Body of pancreas (tissue), 4 donors: ENCODE measurements at regions not wholly inside any gene's neighbourhood (a gene's known extent, or its start where the extent isn't known, plus 50 kb on each side); places are given as distances from the start of the nearest gene placed in this dataset.
"Not testable (repeated sequence)": the region's sequence is repeated elsewhere in the genome, so short reads cannot be mapped to it uniquely, and the experiment has no call there.

Source experiments
- ATAC-seq: fragments of 150-250 bp; one replicate; pipeline ENCODE4 v1.9.1; 2016
- DNase-seq, 4 donors: peaks; one replicate each; pipeline ENCODE4 v3.0.0-alpha.2; 2019
- H3K27ac ChIP-seq, 4 donors: fragments of 200-600 bp; sonication (generic); 1 replicate in 3 of 4; 2 replicates in 1 of 4; pipeline versions ENCODE4 v1.5.1 to v1.6.1; 2016 to 2019; ENCODE audit warnings: mild to moderate bottlenecking in 1 of 4, mixed read lengths in 1 of 4, moderate library complexity in 1 of 4
- H3K27me3 ChIP-seq, 2 donors: fragments of 200-600 bp; sonication (generic); one replicate each; pipeline ENCODE4 v1.6.0; 2016; ENCODE audit warnings: mild to moderate bottlenecking in 1 of 2
- H3K36me3 ChIP-seq, 2 donors: fragments of 200-600 bp; sonication (generic); replicated peaks in 1 of 2; 2 replicates each; pipeline ENCODE4 v1.5.1; 2016; ENCODE audit warnings: low read depth in 2 of 2; ENCODE audit not compliant: insufficient read depth in 1 of 2
- H3K4me1 ChIP-seq: fragments of 200-600 bp; sonication (generic); one replicate; pipeline ENCODE4 v1.6.0; 2016
- H3K4me3 ChIP-seq, 2 donors: fragments of 200-600 bp; sonication (generic); 1 replicate in 1 of 2; 2 replicates in 1 of 2; pipeline ENCODE4 v1.5.1; 2016 to 2019
- H3K9me3 ChIP-seq, 3 donors: fragments of 200-600 bp; sonication (generic); 1 replicate in 2 of 3; 2 replicates in 1 of 3; pipeline ENCODE4 v1.5.1; 2016
- POLR2A ChIP-seq, 3 donors: fragments of 450-650 bp; IDR thresholded peaks; one replicate each; pipeline ENCODE4 v1.6.1; 2016; ENCODE audit warnings: antibody characterized with exemption in 3 of 3, mild to moderate bottlenecking in 2 of 3
- WGBS, 2 donors: methylation state at CpG; one replicate each; pipeline ENCODE4 v1.1.5; 2017; 5-methylcytosine and 5-hydroxymethylcytosine counted together
- intact Hi-C: fragments of 100-400 bp; cut with DNase I; formaldehyde crosslinking; loops from one replicate; pipeline ENCODE4 v1.15.1; 2023
- TF ChIP-seq, protein P1 (sequence below), 7 experiments: fragments of 450-650 bp in 4 of 7; fragments of 200-600 bp in 3 of 7; sonication (generic) in 3 of 7; IDR thresholded peaks; one replicate each; pipeline ENCODE4 v1.5.1; 2016 to 2019; ENCODE audit warnings: antibody characterized with exemption in 7 of 7

DNA sequence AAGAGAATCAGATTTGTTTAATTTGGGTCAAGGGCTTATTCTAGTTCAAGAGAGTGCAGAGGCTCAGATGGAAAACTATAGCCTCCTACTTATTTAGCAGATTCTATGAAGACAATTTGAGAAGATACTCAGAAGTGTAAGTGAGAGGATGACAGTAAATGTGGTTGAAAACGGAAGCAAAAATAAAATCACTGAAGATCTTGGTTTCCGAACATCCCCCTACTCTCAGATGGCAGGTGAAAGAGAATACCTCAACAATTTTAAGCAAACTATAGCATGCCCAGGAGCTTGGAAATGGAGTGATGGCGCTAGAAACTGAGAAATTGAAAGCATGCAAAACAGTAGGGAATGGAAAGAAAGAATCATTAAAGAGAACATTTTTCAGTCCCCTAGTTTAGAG lies 705.5 kb upstream of the CDH8 start:
- Histone ChIP-seq H3K27ac (no peak overlapping the region), H3K4me1 (no peaks in the 10 kb centered on the region), H3K27me3 (no peaks in the 10 kb centered on the region), H3K9me3 (no peaks in the 10 kb centered on the region), H3K36me3 (no peaks in the 10 kb centered on the region), H3K4me3 (no peak overlapping the region)
- 47 to 60% methylated on average over 3 of the region's 3 CpGs for WGBS, 2 donors
- TF ChIP-seq, protein P1, sequence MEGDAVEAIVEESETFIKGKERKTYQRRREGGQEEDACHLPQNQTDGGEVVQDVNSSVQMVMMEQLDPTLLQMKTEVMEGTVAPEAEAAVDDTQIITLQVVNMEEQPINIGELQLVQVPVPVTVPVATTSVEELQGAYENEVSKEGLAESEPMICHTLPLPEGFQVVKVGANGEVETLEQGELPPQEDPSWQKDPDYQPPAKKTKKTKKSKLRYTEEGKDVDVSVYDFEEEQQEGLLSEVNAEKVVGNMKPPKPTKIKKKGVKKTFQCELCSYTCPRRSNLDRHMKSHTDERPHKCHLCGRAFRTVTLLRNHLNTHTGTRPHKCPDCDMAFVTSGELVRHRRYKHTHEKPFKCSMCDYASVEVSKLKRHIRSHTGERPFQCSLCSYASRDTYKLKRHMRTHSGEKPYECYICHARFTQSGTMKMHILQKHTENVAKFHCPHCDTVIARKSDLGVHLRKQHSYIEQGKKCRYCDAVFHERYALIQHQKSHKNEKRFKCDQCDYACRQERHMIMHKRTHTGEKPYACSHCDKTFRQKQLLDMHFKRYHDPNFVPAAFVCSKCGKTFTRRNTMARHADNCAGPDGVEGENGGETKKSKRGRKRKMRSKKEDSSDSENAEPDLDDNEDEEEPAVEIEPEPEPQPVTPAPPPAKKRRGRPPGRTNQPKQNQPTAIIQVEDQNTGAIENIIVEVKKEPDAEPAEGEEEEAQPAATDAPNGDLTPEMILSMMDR (IDR thresholded peaks at IDR 0.05) = no peak
- TF ChIP-seq POLR2A (IDR thresholded peaks at IDR 0.05) = no peak
- intact Hi-C loops = no loop called here
- ATAC-seq = no peak
- no peak for DNase-seq

DNA sequence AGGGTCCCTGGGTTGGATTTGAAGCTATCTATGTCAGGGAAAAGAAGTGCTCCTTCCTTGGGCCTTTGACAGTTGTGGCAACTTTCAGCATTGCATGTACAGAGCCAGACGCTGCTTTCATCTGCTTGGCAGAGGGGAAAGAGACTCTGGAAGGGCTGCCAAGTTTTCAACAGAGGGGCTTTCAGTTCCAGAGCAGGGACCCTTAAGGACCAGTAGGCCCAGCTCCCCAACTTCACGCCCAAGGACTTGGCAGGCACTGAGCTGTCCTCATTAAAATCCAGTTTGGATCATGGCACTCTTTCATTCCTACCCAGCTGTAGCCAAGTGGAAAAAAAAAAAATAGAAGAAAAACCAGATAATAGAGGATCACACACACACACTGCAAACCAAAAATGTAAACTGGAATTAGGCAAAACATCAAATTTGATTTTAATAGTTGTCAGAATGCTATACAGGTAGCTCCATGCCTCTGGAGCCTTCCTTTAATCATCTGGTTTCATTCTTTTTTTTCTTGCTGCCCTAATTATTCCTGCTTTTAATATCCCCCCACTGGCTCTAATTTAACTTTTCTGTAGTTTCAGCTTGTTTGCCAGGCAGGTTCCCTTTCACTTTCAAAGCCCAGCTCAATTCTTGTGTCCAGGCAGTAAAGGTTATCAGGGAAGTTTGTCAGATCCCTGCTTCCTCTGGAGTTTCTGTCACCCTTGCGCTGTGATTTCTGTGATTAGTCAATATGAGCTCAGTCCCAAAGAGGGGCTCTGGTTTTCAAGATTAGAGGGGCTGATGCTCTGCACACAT lies 702.6 kb upstream of the CDH8 start:
- no peak for DNase-seq
- Histone ChIP-seq H3K27me3 (no peaks in the 10 kb centered on the region), H3K9me3 (no peaks in the 10 kb centered on the region), H3K4me1 (no peaks in the 10 kb centered on the region), H3K36me3 (no peaks in the 10 kb centered on the region), H3K27ac (no peak overlapping the region), H3K4me3 (no peak overlapping the region)
- intact Hi-C loops = no loop called here
- ATAC-seq = no peak
- 32 to 40% methylated on average over 3 of the region's 3 CpGs for WGBS, 2 donors
- TF ChIP-seq POLR2A (IDR thresholded peaks at IDR 0.05) = no peak
- TF ChIP-seq, protein P1 (IDR thresholded peaks at IDR 0.05) = no peak

DNA sequence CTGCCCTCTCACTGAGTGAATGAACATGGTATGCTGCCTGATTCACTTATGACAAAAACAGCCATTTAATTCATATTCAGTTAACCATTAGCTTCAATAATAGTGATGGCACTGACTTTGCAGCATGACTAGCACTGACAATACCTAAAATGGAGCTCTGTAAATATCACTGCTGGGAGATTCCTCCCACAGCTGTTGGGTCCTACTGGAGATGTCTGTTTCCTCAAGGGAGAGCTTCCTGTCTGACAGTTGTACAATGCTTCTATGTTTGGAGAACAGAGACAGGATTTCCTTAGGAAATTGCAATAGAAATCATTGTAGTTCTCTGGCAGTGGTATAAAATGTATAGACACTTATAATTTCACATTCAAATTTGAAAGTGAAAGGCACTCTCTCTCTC lies 695.9 kb upstream of the CDH8 start:
- intact Hi-C loops = no loop called here
- no peak overlapping the region for H3K4me3 ChIP-seq
- H3K36me3 ChIP-seq = no peaks in the 10 kb centered on the region
- no peak for TF ChIP-seq POLR2A (IDR thresholded peaks at IDR 0.05)
- TF ChIP-seq, protein P1 (IDR thresholded peaks at IDR 0.05) = no peak
- no peaks in the 10 kb centered on the region for H3K9me3 ChIP-seq
- no peak overlapping the region for H3K27ac ChIP-seq
- DNase-seq (no peak), ATAC-seq (no peak)
- no peaks in the 10 kb centered on the region for H3K27me3 ChIP-seq
- no peaks in the 10 kb centered on the region for H3K4me1 ChIP-seq

DNA sequence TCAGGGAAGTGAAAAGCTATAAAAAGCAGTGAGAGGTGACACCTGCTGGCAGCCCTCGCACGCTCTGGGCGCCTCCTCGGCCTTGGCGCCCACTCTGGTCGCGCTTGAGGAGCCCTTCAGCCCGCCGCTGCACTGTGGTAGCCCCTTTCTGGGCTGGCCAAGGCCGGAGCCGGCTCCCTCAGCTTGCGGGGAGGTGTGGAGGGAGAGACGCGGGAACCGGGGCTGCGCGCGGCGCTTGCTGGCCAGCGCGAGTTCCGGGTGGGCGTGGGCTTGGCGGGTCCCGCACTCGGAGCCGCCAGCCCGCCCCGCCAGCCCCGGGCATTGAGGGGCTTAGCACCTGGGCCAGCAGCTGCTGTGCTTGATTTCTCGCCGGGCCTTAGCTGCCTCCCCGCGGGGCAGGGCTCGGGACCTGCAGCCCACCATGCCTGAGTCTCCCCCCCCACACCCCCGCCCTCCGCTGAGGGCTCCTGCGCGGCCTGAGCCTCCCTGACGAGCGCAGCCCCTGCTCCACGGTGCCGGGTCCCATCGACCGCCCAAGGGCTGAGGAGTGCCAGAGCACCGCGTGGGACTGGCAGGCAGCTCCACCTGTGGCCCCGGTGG lies 688.5 kb upstream of the CDH8 start:
- ATAC-seq = not testable (repeated sequence)

GRCh38 chr16:62720651-62721050 lies 684.4 kb upstream of the CDH8 start:
- no peaks in the 10 kb centered on the region for H3K27me3 ChIP-seq
- WGBS, 2 donors = 58 to 70% methylated on average over 5 of the region's 5 CpGs

More for the DNA sequence above, 688.5 kb upstream of the CDH8 start:
- DNase-seq, intact Hi-C loops, H3K4me3 ChIP-seq, H3K9me3 ChIP-seq, H3K27ac ChIP-seq, H3K36me3 ChIP-seq, H3K4me1 ChIP-seq, H3K27me3 ChIP-seq: not testable (repeated sequence)
- WGBS, 2 donors = 80 to 82% methylated on average over 14 to 30 of the region's 48 CpGs

More at GRCh38 chr16:62720651-62721050, 684.4 kb upstream of the CDH8 start:
- Histone ChIP-seq H3K4me1 (no peaks in the 10 kb centered on the region), H3K36me3 (no peaks in the 10 kb centered on the region), H3K27ac (no peak overlapping the region), H3K9me3 (no peaks in the 10 kb centered on the region), H3K4me3 (no peak overlapping the region)
- intact Hi-C loops = no loop called here
- ATAC-seq (no peak), DNase-seq (no peak)
- TF ChIP-seq POLR2A (IDR thresholded peaks at IDR 0.05) = no peak
- TF ChIP-seq, protein P1 (IDR thresholded peaks at IDR 0.05) = no peak
